CD1c-positive myeloid dendritic cell (primary cell): ENCODE measurements at regions not wholly inside any gene's neighbourhood (a gene's known extent, or its start where the extent isn't known, plus 50 kb on each side); places are given as distances from the start of the nearest gene placed in this dataset.
"Not testable (repeated sequence)": the region's sequence is repeated elsewhere in the genome, so short reads cannot be mapped to it uniquely, and the experiment has no call there.

ENCODE experiments used
- DNase-seq: peaks from one replicate; pipeline ENCODE4 v3.0.0-alpha.2; 2016; ENCODE audit errors: extremely low spot score

DNA sequence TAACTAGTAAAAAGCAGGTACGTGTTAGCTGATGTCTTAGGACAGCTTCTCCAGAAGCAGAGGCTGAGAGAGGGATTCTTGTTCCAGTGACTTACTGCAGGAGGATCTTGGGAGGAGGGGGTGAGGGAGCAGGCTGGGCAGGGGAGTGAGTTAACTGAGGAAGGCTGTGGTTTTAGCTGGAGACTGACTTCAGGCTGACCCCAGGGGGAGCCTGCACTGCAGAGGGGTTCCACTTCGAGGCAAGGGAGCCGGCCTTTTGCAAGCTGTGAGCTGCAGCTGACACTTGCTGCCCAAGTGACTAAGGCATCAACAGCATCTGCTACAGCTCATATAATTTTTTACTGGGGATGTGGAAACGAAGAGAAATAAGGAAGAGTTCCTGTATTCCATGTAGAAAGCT lies 50.4 kb upstream of the SOD1 start:
- no peak for DNase-seq

- no peak for DNase-seq
Measured at GRCh38 chr21:31607791-31608190, 51.7 kb upstream of the SOD1 start.

DNA sequence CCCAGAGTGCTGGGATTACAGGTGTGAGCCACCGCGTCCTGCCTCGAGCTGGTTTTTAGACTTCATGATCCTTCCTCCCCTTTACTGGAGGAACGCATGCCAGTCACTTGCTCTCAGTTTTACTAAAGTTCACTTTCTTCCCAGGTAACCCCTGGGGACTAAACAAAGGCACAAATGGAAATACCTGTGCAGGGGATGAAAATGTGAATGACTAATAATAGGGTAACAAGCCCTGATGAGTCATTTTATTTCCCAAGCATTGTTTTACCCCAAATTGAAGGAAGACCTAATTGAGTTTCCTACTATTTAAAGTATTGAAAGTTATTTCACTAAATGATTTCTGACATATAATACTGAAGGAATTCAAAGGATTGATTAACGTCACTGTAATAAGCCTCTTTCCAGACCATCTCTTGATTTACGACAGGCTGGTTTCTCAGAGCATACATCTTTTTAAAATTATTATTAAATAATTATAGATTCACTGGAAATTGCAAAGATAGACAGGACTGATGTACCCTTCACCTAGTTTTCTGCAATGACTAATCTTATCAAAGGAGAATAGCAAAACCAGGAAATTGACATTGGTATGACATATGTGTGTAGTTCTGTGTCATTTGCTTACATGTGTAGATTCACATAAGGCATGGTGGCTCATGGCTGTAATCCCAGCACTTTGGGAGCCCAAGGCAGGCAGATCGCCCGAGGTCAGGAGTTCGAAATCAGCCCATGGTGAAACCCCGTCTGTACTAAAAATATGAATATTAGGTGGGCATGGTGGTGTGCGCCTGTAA lies 53.2 kb upstream of the SOD1 start:
- no peak for DNase-seq

DNA sequence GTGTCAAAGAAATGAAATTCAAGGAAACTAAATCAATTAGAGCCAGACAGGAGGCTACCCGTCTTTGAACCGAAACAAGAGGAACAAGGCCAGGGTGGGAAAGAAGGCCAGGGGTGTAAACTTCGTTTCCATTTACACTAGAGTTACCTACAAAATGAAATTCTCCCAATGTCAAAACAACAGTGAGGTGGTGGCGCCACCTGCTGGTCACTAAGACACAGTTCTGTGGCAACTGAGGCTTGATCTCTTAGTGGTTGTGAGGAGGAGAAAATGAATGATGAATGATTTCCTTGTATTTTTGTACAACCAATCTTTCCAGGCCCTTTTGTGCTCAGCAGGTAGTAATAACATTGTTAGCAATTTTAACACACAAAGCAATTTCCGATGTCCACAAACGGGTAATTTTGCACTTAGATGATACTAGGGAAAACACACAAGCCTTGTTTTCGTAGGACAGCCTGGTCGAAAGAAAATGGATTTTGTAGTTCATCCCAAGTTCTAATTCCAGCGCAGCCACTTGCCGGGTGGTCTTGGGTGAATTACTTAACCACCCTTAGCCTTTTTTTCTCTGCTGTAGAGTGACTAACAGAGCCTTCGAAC lies 54.8 kb upstream of the SOD1 start:
- peak; percentile 82 for DNase-seq

DNA sequence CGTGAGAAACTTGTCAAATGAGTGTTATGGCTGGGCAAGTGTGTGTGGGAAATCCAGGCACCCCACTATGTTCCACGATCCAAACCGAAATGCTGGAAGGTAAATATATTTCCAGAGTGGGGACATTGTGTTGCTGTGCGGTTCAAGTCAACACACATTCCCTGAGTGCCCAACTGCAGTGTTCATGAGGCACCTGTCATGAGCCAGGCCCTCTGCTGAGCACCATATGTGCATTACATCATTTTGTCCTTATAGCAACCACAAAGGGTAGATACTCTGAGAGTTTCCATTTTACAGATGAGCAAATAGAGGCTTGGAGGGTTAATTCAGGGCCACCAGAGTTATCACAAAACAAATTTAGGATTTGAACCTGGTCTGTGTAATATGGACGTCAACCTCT lies 59.9 kb upstream of the SOD1 start:
- DNase-seq, result no peak

DNA sequence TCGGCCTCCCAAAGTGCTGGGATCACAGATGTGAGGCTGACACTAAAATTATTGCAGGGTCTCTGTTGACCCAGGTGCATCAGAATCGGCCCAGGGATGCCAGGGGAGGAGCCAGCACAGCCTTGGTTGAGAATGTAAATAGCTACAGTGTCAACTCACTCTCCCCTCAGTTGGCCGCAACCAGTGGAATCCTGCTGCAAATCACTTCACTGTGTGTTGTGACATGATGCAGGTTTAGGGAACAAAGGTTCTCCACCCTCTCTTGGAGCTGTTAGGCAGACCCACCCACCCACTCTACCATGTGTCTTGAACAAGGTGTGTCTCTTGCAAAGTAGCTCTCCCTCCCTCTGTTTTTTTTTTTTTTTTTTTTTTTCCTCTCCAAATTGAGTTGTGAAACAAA lies 60.5 kb upstream of the SOD1 start:
- no peak for DNase-seq

- no peak for DNase-seq
Measured at GRCh38 chr21:31597683-31598082, 61.8 kb upstream of the SOD1 start.

DNA sequence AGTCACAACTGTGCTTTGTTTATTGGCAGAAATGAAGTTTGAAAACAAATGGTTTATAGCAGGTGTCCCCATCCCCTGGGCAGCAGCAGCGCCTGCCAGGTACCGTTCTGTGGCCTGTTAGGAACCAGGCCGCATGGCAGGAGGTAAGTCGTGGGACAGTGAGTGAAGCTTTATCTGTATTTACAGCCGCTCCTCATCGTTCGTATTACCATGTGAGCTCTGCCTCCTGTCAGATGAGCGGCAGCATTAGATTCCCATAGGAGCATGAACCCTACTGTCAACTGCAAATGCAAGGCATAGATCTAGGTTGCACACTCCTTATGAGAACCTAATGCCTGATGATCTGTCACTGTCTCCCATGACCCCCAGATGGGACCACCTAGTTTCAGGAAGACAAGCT lies 63.4 kb upstream of the SOD1 start:
- DNase-seq, result no peak

DNA sequence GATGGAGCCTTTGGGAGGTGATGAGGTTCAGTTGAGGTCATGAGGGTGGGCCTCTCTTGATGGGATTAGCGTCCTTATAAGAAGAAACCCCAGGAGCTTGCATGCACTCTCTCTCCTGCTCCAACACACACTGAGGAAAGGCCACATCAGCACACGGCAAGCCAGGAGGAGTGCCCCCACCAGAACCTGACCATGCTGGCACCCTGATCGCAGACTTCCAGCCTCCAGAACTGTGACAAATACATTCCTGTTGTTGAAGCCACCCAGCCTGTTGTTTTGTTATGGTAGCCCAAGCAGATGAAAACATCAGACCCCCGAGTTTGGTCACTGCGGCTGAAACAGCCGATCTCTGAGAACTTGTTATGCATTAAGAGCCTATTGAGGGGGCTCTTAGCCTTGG lies 64.8 kb upstream of the SOD1 start:
- DNase-seq, result no peak

DNA sequence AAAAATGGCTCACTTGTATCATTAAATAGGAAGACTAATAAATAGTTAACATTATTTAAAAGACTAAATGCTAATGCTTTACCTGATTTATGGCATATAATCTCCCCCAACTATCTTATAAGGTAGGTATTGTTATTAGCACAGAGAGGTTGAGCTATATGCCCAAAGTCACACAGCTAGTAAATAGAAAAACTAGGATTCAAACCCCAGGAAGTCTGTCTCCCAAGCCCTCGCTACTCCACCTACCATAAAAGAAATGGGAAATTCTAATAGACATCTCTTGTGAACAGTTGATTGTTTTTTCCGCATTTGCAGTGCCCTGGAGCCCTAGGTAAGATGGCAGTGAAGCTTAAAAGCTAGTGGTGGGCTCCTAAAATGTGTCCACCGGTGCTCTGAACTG lies 65.2 kb upstream of the SOD1 start:
- DNase-seq, result no peak

DNA sequence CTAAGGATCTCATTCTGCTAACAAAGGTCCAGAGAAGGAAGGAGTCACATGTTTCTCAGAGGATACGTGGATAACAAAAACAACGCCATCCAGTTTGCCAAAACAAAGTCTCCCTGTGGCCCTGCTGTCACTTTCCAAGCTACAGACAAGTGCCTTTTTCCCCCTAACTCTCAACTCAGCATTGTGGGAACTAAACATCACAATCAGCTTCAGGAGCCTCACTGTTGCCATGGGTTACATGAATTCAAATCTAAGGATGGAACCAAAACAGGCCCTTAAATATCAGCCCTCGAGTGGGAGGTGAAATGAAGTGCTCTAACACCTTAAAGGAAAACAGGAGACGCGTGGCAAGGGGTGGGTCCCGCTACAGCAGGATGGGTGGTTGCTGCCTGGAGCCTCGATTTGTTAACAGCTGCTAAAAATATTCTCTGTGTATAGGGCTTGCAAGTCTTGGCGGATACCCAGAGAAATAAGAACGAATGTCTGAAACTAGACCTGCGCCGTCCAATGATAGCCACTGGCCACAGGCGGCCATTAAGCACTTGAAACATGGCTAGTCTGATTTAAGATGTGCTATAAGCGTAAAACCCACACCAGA lies 66.4 kb upstream of the SOD1 start:
- DNase-seq, result no peak

DNA sequence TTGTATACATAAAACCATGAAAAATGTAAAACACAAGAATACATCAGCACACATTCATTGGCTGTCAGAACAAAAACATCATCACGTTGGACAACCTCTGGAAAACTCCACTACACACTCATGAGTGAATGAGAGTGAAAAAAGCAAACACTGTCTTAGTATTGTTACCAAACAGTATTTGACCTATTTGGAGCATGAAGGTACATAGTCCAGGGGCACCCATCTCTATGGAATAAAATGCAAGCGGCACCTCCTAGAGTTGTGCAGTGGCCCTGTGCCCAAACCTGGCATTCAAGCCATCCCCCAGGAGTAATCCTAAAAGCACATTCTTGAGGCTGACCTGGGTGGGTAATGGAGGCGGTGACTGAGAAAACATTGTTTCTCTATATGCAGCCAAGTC lies 67.0 kb upstream of the SOD1 start:
- no peak for DNase-seq

DNA sequence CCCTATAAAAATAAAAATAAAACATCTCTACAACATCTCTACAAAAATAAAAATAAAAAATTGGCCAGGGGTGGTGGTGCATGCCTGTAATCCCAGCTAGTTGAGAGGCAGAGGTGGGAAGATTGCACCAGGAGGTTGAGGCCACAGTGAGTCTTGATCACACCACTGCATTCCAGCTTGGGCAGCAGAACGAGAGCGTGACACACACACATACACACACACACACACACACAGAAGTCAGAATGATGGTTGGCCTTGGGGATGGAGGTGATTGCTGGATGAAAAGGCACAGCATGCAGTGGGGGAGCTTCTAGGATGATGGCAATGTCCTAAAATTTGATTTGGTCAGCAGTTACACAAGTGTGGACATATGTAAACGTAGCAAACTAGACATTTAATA lies 69.7 kb upstream of the SOD1 start:
- DNase-seq, result no peak

GRCh38 chr21:31586118-31586517 lies 73.4 kb upstream of the SOD1 start:
- DNase-seq, result no peak

DNA sequence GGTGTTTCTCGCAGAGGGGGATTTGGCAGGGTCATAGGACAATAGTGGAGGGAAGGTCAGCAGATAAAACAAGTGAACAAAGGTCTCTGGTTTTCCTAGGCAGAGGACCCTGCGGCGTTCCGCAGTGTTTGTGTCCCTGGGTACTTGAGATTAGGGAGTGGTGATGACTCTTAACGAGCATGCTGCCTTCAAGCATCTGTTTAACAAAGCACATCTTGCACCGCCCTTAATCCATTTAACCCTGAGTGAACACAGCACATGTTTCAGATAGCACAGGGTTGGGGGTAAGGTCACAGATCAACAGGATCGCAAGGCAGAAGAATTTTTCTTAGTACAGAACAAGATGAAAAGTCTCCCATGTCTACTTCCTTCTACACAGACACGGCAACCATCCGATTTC lies 75.6 kb upstream of the SOD1 start:
- DNase-seq, result not testable (repeated sequence)

DNA sequence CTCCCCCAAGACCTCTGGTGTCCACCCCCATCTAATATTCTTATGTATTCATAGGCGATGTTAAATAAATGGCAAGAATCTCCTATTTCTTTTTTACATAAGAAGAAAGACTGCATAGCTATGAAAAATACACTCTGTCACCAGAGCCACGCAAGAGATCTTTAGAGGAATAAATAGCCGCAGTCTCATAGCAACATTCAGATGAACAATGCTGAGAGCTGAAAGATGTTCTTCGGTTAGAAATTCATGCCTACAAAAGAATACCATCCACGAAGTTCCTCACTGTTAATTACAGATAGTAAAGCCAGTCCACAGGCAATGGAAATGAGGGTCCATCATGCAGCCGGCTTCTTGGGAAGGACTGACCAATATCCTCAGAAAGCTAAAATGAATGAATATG lies 76.0 kb upstream of the SOD1 start:
- DNase-seq, result no peak

- DNase-seq, result peak; percentile 80
Measured at GRCh38 chr21:31580866-31581276, 78.6 kb upstream of the SOD1 start.

GRCh38 chr21:31577271-31577670 lies 82.2 kb upstream of the SOD1 start:
- DNase-seq, result no peak

- DNase-seq, result no peak
Measured at GRCh38 chr21:31576428-31576827, 83.1 kb upstream of the SOD1 start.

GRCh38 chr21:31573217-31573616 lies 86.3 kb upstream of the SOD1 start:
- no peak for DNase-seq

- DNase-seq, result no peak
Measured at GRCh38 chr21:31571879-31572278, 87.6 kb upstream of the SOD1 start.

DNA sequence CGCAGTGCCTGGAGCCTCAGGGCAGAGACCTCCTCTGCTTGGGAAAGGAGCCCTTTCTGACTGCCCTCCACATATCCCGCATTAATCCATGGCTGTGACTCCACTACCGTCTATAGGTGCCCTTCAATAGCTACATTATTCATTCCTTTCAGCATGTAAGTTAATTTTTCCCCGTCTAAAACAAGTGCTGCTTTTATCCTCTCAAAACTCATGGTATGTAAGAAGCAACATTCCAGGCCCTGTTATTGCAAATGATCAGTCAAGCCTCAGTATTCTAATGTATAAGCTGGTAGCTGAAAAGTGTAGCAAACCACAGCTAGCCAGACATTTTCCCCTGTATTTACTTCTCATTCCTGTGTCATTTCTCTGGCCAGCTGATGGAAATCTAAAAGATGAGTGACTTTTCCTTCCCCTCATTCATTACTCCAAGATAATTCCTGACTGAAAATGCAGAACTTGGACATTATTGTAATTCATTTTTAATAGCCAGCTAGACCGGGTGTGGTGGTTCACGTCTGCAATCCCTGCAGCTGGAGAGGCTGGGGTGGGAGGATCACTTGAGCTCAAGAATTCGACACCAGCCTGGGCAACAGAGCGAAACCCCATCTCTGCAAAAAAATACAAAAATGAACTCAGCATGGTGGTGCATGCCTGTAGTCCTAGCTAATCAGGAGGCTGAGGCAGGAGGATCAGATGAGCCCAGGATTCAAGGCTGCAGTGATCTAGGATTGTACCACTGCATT lies 88.5 kb upstream of the SOD1 start:
- no peak for DNase-seq

DNA sequence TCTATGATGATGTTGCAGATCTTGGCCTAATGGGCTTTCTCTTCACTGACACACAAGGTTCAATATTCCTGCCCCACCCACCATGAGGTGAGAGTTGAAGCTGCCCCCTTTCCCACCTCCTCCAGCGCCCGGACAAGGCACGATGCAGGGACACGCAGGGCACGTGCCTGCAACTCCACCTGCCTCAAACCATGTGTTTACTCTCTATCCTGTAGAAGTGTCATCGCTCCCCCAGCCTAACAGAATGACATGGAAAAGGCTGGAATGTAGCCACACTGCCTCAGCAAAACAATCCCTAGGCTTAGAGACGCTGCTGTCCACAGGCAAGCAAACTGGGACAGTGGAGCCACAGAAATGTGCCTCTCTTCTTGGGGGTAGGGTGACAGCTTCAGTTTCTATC lies 92.9 kb upstream of the SOD1 start:
- DNase-seq, result no peak
